HEK293T (cell line): ENCODE measurements at regions not wholly inside any gene's neighbourhood (a gene's known extent, or its start where the extent isn't known, plus 50 kb on each side); places are given as distances from the start of the nearest gene placed in this dataset.

Source experiments
- ARNT ChIP-seq: fragments of 450-650 bp; IDR thresholded peaks from 2 replicates; pipeline ENCODE4 v1.6.1; 2017; ENCODE audit warnings: mild to moderate bottlenecking
- BHLHE40 ChIP-seq: fragments of 450-650 bp; IDR thresholded peaks from 2 replicates; pipeline ENCODE4 v1.6.1; 2016; ENCODE audit warnings: mild to moderate bottlenecking, moderate library complexity, borderline replicate concordance
- ELF4 ChIP-seq: fragments of 450-650 bp; IDR thresholded peaks from 2 replicates; pipeline ENCODE4 v1.6.1; 2017; ENCODE audit warnings: antibody characterized with exemption
- FOXA1 ChIP-seq: fragments of 450-650 bp; IDR thresholded peaks from 2 replicates; pipeline ENCODE4 v1.6.1; 2016; ENCODE audit warnings: mild to moderate bottlenecking
- FOXK2 ChIP-seq: fragments of 450-650 bp; IDR thresholded peaks from 2 replicates; pipeline ENCODE4 v1.6.1; 2016; ENCODE audit warnings: mild to moderate bottlenecking
- FOXM1 ChIP-seq: fragments of 450-650 bp; IDR thresholded peaks from 2 replicates; pipeline ENCODE4 v1.6.1; 2017; ENCODE audit warnings: mild to moderate bottlenecking, borderline replicate concordance
- HDGF ChIP-seq: fragments of 450-650 bp; IDR thresholded peaks from 2 replicates; pipeline ENCODE4 v1.6.1; 2017; ENCODE audit warnings: antibody characterized with exemption, borderline replicate concordance
- L3MBTL2 ChIP-seq: fragments of 450-650 bp; conservative IDR thresholded peaks from 2 replicates; pipeline ENCODE4 v1.6.1; 2016; ENCODE audit warnings: mild to moderate bottlenecking
- LEF1 ChIP-seq: fragments of 450-650 bp; IDR thresholded peaks from 2 replicates; pipeline ENCODE4 v1.6.1; 2017; ENCODE audit warnings: mild to moderate bottlenecking, borderline replicate concordance
- SP1 ChIP-seq: fragments of 450-650 bp; IDR thresholded peaks from 2 replicates; pipeline ENCODE4 v1.6.1; 2017
- SUZ12 ChIP-seq: fragments of 450-650 bp; IDR thresholded peaks from 2 replicates; pipeline ENCODE4 v1.6.1; 2016; ENCODE audit warnings: mild to moderate bottlenecking
- TARDBP ChIP-seq: fragments of 450-650 bp; IDR thresholded peaks from 2 replicates; pipeline ENCODE4 v1.6.1; 2016
- ZNF384 ChIP-seq: fragments of 450-650 bp; IDR thresholded peaks from 2 replicates; pipeline ENCODE4 v1.6.1; 2016

- TF ChIP-seq SUZ12 (no peak), HDGF (no peak), ELF4 (no peak), ZNF384 (no peak), SP1 (no peak), FOXM1 (no peak), FOXK2 (no peak), BHLHE40 (no peak), TARDBP (no peak), ARNT (no peak), FOXA1 (no peak), LEF1 (no peak), L3MBTL2 (no peak)
Measured at GRCh38 chr10:70952401-70952800, 64.0 kb upstream of the PCBD1 start.
